ENCODE measurements at regions not wholly inside any gene's neighbourhood (a gene's known extent, or its start where the extent isn't known, plus 50 kb on each side); places are given as distances from the start of the nearest gene placed in this dataset.

DNA sequence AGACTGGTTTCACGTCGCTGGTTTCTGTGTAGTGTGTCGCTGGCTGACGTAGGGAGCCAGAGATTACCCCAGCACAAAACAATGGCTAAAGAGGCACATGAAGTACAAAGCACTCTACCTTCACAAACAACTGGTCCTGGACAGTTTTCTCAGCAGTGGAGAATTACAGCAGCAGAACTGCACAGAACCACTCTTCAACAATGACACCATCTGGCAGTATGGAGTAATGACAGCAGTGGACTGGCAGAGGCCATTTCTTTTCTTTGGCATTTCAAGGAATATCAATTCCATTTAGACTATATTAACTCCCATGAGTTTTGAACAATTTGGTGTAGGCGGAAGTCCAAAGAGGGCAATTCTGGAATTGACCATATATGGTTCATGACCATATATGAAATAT, 1074.1 kb downstream of the AACS start:
- no peak for DNase-seq

- DNase-seq = no peak
Observed at GRCh38 chr12:126144603-126145002, 1079.4 kb downstream of the AACS start.

- DNase-seq = no peak
Observed at GRCh38 chr12:126147321-126147720, 1082.1 kb downstream of the AACS start.

DNA sequence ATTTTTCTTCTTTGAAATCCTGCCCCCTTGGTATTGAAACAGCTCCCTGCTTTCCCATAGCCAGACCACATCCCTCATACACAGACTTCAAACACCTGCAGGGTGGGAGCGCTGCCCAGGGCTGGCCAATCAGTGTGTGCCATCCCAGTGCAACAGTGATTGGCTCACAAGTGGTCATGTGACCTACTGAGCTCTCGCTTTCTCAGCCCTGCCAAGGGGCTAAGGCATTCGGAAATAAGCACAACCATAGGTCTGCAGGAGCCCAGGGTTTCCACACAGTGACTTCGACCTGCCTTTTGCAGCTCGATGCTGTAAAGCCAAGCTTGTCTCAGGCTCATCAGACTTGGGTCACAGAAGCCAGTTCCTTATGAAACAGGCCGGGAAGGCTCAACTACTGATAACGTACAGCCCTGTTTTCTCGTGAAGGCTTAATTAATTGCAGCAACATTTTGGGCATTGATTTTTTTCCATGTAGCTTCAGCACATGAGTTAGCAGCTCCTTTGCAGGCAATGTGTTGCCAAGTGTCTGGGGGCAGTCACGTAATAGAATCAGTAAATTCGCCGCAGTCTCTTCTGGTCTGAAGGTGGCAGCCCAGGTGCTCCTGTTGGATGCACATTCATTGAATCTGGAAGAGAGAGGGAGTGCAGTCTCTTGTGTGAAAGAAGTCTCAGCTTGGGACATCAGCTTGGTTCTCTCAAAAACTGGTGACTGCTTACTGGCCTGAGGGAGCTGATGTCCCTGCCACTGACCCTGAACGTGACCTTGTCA, 1091.8 kb downstream of the AACS start:
- DNase-seq = no peak

GRCh38 chr12:126157575-126157966, 1092.3 kb downstream of the AACS start:
- DNase-seq = no peak

- no peak for DNase-seq
Observed at GRCh38 chr12:126159139-126159538, 1093.9 kb downstream of the AACS start.

GRCh38 chr12:126160912-126161311, 1095.7 kb downstream of the AACS start:
- DNase-seq = no peak

- DNase-seq = no peak
Observed at GRCh38 chr12:126163984-126164383, 1098.7 kb downstream of the AACS start.

- DNase-seq = no peak
Observed at GRCh38 chr12:126171937-126172559, 1106.8 kb downstream of the AACS start.

GRCh38 chr12:126182619-126183236, 1117.5 kb downstream of the AACS start:
- no peak for DNase-seq

GRCh38 chr12:126185025-126185424, 1119.8 kb downstream of the AACS start:
- no peak for DNase-seq

DNA sequence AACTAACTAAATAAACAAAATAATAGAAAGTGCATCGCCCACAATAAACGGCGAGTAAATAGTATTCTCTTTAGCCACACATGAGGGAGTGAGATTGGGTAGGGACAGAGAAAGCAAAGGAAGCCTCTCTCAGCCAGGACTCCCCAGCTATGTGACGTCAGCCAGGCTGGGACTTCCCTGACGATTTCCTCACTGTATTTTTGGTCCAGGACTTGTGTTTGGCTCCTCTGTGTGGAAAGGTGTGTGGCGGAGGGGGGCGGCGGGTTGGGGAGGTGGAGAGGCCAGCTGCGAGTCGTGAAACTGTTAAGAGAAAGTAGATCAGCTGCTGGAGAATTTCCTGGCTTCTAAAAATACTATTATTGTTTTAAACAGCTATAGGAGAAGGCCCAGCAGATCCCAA, 1124.6 kb downstream of the AACS start:
- DNase-seq = no peak

- DNase-seq = no peak
Observed at GRCh38 chr12:126191031-126191891, 1126.0 kb downstream of the AACS start.

DNA sequence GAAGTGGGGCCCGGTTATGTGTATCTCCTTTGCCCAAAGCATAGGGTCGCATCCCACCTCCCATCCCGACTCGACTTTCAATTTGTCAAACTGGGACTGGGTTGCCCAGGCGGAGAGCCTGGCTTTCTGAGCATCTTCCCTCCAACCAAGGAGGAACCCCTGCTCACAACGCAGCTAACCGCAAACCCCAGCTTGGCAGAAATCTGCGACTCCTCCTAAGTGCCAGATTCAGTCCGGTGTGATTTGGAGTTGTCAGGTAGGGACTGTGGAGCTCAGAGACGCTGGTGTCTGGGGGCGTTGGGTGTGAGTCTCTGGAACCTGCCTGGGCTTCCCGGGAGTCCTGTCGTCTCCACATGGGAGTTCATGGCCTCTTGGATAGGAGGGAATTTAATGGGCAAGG, 1126.7 kb downstream of the AACS start:
- no peak for DNase-seq

DNA sequence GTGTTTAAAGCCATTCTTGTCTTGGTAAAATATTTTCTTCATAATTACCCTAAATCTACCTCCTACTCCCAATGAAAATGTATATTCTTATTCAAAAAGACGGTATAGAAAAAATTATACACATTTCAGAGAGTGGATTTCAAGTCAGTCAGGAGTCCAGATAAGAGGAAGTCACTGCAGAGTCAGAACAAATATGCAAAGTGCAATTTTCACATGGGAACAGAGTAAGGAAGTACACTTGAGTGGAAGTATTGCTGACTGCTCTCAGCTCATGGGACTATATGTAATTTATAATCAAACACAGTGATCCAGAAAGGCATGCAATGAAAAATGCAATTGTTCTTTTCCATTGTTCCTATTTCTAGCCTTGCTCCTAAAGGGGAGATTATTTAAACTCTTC, 1128.0 kb downstream of the AACS start:
- DNase-seq = no peak

- no peak for DNase-seq
Observed at GRCh38 chr12:126196263-126196662, 1131.0 kb downstream of the AACS start.

DNA sequence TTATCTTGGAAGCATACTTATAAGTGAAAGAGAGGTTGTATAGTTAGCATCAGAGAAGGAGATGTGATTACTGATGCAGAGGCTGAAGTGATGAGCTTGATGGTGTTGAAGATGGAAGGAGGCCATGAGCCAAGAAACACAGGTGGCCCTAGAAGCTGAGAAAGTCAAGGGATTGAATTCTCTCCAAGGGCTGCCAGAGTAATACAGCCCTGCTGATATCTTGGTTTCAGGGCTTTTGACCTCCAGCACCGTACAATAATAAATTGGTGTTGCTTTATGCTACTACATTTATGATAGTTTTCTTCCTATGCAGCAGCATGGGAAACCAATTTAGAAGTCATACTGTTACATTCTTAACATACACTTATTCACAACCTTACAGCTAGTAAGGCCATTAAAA, 1133.3 kb downstream of the AACS start:
- DNase-seq = no peak

- no peak for DNase-seq
Observed at GRCh38 chr12:126198966-126199692, 1133.9 kb downstream of the AACS start.

DNA sequence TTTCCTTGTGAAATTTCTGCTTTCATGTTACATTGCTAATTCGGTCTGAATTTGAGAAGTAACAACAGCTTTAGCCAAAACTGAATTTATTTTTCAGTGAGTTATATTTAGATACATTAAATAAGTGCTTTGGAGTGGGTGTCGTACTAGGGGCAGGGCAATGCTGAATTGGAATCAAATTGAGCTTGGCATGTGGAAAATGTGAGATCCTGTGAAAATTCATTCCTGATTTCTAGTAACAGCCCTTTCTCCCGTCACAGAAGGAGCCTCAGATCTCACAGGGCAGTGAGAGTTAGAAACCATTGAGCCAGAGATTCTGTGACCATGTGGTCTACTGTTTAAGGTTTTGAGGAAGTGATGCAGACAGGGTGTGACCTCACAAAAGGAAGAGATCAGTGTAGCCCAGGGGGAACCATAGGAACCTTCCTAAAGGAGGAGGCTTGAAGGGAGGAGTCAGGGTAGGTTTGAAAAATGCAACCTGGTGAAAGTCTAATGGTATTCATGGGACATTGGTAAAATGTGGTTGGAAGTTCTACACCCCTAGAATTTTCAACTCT, 1136.8 kb downstream of the AACS start:
- no peak for DNase-seq

- no peak for DNase-seq
Observed at GRCh38 chr12:126204326-126204725, 1139.1 kb downstream of the AACS start.

DNA sequence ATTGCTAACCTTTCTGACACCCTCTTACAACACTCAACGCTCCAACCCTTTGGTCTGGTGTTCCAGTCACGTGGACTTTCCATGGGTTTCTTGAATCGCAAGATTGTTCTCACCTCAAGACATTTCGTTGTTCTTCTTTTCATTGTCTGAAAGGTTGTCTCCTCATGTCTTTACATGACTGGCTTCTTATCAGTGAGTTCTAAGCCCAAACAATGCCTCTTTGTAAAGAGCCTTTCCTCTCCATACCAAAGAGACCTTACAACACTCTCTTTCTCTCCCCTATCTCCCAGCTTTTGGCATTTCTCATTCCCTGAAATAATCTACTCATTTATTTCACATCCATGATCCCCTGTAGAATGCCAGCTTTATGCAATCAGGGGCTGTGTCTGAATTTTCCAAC, 1144.8 kb downstream of the AACS start:
- DNase-seq = no peak

GRCh38 chr12:126210448-126210847, 1145.2 kb downstream of the AACS start:
- no peak for DNase-seq
